ENCODE measurements at regions not wholly inside any gene's neighbourhood (a gene's known extent, or its start where the extent isn't known, plus 50 kb on each side); places are given as distances from the start of the nearest gene placed in this dataset.

DNA sequence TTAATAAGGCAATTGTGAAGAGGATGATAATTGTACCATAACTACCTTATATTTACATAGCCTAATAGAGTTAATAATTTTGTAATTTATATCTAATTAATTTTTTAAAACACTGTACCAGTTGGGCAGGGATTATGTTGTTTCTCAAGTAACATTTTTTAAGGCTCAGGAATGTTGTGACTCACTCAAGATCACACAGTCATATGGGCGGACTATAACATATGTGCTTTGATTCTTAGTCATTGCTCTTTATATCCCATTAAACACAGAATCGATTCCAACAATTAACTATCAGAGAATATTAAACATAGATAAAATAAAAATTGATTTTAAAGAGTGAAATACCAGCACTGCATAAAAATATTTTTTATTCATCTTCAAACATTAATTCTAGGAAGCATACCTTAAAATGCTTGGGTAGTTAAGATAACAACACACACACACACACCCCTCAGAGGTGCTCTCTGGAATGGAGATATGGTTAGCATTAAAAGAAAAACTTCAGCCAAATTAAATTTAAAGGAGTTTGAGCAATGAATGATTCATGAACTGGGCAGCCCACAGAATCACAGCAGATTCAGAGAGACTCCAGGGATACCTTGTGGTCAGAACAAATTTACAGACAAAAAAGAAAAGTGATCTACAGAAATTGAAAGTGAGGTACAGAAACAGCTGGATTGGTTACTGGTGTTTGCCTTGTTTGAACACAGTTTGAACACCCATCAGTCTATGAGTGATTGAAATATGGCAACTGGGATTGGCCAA is 869.4 kb upstream of the ID2 start:
- H3K4me3 ChIP-seq (ENCODE audit: low read length), result no peak overlapping the region
- peak; percentile 61 for DNase-seq (ENCODE audit: low read depth)
- TF ChIP-seq, protein P1, sequence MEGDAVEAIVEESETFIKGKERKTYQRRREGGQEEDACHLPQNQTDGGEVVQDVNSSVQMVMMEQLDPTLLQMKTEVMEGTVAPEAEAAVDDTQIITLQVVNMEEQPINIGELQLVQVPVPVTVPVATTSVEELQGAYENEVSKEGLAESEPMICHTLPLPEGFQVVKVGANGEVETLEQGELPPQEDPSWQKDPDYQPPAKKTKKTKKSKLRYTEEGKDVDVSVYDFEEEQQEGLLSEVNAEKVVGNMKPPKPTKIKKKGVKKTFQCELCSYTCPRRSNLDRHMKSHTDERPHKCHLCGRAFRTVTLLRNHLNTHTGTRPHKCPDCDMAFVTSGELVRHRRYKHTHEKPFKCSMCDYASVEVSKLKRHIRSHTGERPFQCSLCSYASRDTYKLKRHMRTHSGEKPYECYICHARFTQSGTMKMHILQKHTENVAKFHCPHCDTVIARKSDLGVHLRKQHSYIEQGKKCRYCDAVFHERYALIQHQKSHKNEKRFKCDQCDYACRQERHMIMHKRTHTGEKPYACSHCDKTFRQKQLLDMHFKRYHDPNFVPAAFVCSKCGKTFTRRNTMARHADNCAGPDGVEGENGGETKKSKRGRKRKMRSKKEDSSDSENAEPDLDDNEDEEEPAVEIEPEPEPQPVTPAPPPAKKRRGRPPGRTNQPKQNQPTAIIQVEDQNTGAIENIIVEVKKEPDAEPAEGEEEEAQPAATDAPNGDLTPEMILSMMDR (conservative IDR thresholded peaks at IDR 0.05; ENCODE audit: low read depth, low read length), result no peak

DNA sequence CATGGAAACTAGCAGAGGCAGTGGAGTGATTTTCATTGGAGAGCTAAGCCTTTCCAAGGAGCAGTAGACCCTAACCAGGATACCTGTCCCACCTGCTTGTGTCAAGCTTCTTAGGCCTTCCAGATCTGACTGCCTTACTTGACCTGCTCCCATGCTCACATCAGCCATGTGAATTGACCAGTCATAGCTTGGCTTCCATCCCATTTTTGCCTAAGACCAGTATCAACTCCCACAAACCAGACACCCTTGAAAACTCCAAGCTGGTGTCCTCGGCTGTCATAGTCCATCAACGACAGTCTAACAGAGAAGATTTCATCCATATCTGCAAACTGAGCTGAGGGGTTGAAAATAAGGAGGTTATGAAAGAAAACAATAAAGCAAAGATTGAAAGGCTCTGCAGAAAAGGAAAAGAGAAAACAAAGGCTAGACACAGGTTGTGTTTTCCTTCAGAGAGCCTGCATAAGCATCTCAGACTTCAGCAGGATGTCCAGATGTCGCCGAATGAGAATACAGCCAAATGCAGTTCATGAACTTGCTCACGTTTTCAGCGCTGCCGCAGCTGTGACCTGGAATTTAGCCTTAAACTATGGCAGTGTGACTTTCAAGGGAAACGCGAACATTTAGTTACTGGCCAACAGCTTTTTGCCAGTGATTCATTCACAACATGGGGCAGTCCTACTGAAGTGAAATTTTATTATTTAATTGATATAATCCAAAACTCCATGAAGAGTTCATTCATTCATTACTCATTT is 868.1 kb upstream of the ID2 start:
- peak; percentile 7 for DNase-seq (ENCODE audit: low read depth)
- TF ChIP-seq, protein P1 (conservative IDR thresholded peaks at IDR 0.05; ENCODE audit: low read depth, low read length), result no peak
- H3K4me3 ChIP-seq (ENCODE audit: low read length), result no peak overlapping the region

DNA sequence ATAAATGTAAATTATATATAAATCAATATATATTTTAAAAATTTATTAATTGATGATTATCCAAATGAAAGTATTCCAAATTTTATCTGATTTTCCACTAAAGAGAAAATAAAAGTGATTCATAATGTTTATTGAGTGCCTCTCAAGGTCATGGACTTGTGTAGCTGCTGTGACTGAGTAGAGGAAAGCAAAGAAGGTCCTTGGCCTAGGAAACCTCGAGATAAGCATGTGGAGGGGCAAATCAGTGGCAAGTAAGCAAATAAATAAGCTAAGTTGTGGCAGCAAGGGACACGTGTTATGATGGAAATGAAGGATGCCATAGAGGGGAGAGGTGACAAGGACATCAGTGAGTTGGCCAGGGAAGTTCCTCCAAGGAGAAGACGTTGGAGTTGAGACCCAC is 866.1 kb upstream of the ID2 start:
- H3K4me3 ChIP-seq (ENCODE audit: low read length), result no peak overlapping the region
- DNase-seq (ENCODE audit: low read depth), result no peak
- TF ChIP-seq, protein P1 (conservative IDR thresholded peaks at IDR 0.05; ENCODE audit: low read depth, low read length), result no peak

DNA sequence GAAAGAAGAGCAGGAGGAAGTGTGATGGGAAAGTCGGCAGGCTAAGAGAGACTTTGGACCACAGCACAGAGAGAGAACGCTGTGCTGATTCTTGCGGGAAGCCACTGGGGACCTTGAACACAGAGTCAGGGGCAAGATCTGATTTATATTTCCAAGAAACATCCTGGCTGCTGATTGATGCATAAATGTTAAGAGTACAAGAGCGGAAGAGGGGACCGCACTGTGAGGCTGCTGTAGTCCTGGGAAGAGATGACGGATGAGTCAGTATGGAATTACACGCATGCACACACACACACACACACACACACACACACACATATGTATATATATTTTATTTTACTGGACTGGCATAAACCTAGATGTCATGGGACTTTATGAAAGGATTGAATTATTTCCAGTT is 865.6 kb upstream of the ID2 start:
- no peak overlapping the region for H3K4me3 ChIP-seq (ENCODE audit: low read length)
- TF ChIP-seq, protein P1 (conservative IDR thresholded peaks at IDR 0.05; ENCODE audit: low read depth, low read length), result no peak
- DNase-seq (ENCODE audit: low read depth), result no peak

DNA sequence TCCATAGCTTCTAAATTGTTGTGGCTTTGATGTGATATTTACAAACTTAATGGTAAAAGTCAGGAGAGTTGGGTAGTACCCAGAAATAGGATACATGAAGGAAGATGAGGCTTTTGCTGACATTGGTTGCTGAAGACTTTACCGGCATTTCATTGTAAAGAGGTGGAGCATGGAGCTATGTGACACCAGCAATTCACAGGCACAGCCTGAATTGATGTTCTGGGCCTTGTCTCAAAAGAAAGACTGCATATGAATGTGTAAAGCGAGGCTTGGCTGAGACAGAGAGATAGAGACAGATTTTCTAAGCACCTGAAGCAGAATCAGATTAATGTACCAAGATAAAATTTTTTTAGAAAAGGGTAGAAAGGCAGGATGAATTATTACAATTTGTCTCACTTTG is 864.9 kb upstream of the ID2 start:
- H3K4me3 ChIP-seq (ENCODE audit: low read length), result no peak overlapping the region
- TF ChIP-seq, protein P1 (conservative IDR thresholded peaks at IDR 0.05; ENCODE audit: low read depth, low read length), result no peak
- DNase-seq (ENCODE audit: low read depth), result no peak

DNA sequence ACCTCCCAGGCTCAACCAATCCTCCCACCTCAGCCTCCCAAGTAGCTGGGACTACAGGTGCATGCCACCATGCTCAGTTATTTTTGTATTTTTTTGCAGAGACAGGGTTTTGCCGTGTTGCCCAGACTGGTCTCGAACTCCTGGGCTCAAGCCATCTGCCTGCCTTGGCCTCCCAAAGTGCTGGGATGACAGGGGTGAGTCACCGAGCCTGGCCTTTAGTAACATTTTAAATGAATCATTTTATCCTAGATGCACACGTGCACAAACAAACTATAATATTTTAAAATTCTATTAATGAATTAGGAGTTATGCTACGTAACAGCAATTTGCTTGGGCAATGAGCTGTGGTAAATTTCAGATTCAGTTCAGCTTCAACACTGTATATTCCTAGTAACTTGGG is 862.5 kb upstream of the ID2 start:
- no peak for DNase-seq (ENCODE audit: low read depth)
- TF ChIP-seq, protein P1 (conservative IDR thresholded peaks at IDR 0.05; ENCODE audit: low read depth, low read length), result no peak
- no peak overlapping the region for H3K4me3 ChIP-seq (ENCODE audit: low read length)

DNA sequence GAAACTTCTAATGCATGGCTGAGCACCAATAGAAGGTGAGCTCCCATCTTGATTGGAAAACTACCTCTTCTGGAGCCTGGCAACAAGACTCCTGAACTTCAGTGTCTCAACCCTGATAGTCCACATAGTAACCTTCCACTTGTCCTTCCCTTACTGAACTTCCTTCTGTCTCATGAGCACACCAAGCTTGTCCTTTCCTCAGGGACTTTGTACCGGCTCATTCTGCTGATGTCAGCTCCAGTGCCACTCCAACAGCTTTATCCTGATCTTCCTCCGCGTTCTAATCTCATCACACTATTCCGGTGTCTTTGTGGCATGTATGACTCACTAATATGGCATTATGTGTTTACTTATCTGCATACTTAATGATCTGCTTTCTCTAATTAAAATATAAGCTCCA is 862.0 kb upstream of the ID2 start:
- H3K4me3 ChIP-seq (ENCODE audit: low read length), result no peak overlapping the region
- TF ChIP-seq, protein P1 (conservative IDR thresholded peaks at IDR 0.05; ENCODE audit: low read depth, low read length), result no peak
- no peak for DNase-seq (ENCODE audit: low read depth)

All from retinal pigment epithelial cell (primary cell).